Stimulated activated naive CD8-positive, alpha-beta T cell treated with anti-CD3 and anti-CD28 coated beads, Interleukin-15, Interleukin-2, amounts not matched to agents 100 ng/mL and 50 ng/mL, for 24 hours (primary cell): ENCODE measurements at regions not wholly inside any gene's neighbourhood (a gene's known extent, or its start where the extent isn't known, plus 50 kb on each side); places are given as distances from the start of the nearest gene placed in this dataset.

ENCODE experiments used
- H3K27ac Mint-ChIP-seq: one replicate; pipeline ENCODE4 v1.8.0; 2021; ENCODE audit warnings: mild to moderate bottlenecking, mixed read lengths
- H3K27me3 Mint-ChIP-seq: one replicate; pipeline ENCODE4 v1.8.0; 2021; ENCODE audit warnings: mixed read lengths
- H3K36me3 Mint-ChIP-seq: one replicate; pipeline ENCODE4 v1.8.0; 2021; ENCODE audit warnings: low read depth, mixed read lengths
- H3K4me1 Mint-ChIP-seq: one replicate; pipeline ENCODE4 v1.8.0; 2021; ENCODE audit warnings: low read depth, mixed read lengths
- H3K4me3 Mint-ChIP-seq: one replicate; pipeline ENCODE4 v1.8.0; 2021; ENCODE audit warnings: mild to moderate bottlenecking, mixed read lengths
- H3K9me3 Mint-ChIP-seq: one replicate; pipeline ENCODE4 v1.8.0; 2021; ENCODE audit warnings: mixed read lengths

DNA sequence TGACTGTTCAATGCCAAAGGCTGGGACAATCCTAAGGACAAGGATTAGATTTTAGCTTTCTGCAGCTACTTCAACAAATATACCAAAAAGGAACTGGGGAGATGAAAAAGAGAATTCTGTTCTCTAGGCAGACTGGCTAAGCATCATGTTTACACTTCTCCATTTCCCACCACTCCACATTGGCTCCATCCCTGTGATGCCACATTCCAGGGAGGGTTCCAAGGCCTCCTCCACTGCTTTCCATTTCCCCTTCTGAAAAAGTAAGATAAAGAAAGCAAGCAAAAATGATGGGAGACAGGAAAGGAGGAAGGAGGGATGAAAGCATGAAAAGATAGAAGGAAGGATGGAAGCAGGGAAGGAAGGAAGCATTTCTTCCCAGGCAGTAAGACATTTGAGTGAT lies 315.8 kb downstream of the BLID start:
- H3K27me3 Mint-ChIP-seq: no peaks in the 10 kb centered on the region

GRCh38 chr11:121797496-121797895 lies 318.5 kb downstream of the BLID start:
- peaks cover 7% of the 10 kb centered on the region for H3K9me3 Mint-ChIP-seq
- H3K4me1 Mint-ChIP-seq: no peaks in the 10 kb centered on the region
- H3K4me3 Mint-ChIP-seq: no peak overlapping the region
- H3K27me3 Mint-ChIP-seq: no peaks in the 10 kb centered on the region
- no peak overlapping the region for H3K27ac Mint-ChIP-seq
- no peaks in the 10 kb centered on the region for H3K36me3 Mint-ChIP-seq

More for the DNA sequence above, 315.8 kb downstream of the BLID start:
- H3K36me3 Mint-ChIP-seq: no peaks in the 10 kb centered on the region
- peaks cover 7% of the 10 kb centered on the region for H3K9me3 Mint-ChIP-seq
- no peaks in the 10 kb centered on the region for H3K4me1 Mint-ChIP-seq
- no peak overlapping the region for H3K4me3 Mint-ChIP-seq
- H3K27ac Mint-ChIP-seq: no peak overlapping the region

DNA sequence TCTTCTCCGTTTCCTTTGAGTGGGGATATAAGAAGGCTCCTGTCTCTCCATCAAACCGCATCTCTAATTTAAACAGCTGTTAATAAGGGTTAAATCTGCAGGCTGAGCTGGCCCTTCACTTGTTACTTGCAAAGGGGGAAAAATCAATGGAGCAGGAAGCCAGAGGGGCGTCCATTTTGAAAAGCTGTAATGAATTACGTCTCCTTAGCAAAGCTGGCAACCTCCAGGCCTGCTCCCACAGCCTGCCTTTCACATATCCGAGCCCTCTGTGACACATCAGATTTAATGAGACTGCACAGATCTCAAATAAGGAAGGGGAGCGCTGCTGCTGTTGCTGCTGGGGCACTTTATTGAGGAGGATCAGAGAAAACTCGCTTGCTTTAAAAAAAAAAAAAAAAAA lies 320.8 kb downstream of the BLID start:
- H3K27me3 Mint-ChIP-seq: peaks cover 6% of the 10 kb centered on the region
- H3K27ac Mint-ChIP-seq: no peak overlapping the region
- peaks cover 3% of the 10 kb centered on the region for H3K9me3 Mint-ChIP-seq
- H3K4me1 Mint-ChIP-seq: no peaks in the 10 kb centered on the region
- H3K4me3 Mint-ChIP-seq: no peak overlapping the region
- no peaks in the 10 kb centered on the region for H3K36me3 Mint-ChIP-seq

- Mint-ChIP-seq H3K36me3 (no peaks in the 10 kb centered on the region), H3K27ac (no peak overlapping the region), H3K27me3 (peaks cover 6% of the 10 kb centered on the region), H3K4me1 (no peaks in the 10 kb centered on the region), H3K4me3 (no peak overlapping the region), H3K9me3 (peaks cover 3% of the 10 kb centered on the region)
Observed at GRCh38 chr11:121794671-121795141, 321.3 kb downstream of the BLID start.

DNA sequence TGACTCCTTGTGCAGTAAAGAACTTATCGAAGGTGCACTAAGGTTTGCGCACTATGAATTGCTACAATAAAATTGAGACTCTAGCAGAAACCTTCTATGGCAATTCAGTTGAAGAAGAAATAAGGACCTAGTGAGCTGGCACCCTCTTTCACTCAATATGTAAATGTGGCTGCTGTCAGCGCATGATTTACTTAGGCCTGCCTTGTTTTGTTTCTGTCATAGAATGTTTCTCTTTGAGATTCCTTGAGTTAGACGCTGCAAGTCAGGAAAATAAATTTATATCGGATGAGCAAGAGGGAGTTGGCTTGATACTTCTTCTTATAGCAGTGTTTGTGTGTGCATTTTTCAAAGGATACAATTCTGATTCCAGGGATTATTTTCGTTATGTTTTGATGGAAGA lies 322.1 kb downstream of the BLID start:
- H3K27ac Mint-ChIP-seq: no peak overlapping the region
- H3K4me1 Mint-ChIP-seq: no peaks in the 10 kb centered on the region
- no peaks in the 10 kb centered on the region for H3K36me3 Mint-ChIP-seq
- peaks cover 8% of the 10 kb centered on the region for H3K27me3 Mint-ChIP-seq
- peaks cover 3% of the 10 kb centered on the region for H3K9me3 Mint-ChIP-seq
- no peak overlapping the region for H3K4me3 Mint-ChIP-seq

DNA sequence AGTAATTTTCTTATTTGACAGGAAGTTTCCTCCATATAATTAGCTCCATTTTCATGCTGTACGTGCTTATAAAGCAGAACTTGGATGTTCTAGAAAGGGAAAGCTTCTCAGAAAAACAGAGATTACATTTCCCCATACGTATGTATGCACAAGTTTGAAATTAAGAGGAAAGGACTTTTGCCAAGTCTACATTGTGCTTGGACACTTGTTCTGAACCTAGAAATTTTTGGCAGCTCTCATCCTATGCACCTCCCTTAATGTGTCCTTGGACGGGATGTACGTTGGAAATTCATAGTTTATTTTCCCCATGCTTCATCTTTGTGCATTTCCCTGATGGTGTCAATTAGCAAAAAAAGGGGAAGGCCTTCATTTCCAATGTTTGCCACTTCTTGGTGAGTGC lies 322.7 kb downstream of the BLID start:
- H3K4me3 Mint-ChIP-seq: no peak overlapping the region
- H3K36me3 Mint-ChIP-seq: no peaks in the 10 kb centered on the region
- H3K27me3 Mint-ChIP-seq: peaks cover 8% of the 10 kb centered on the region
- H3K27ac Mint-ChIP-seq: no peak overlapping the region
- no peaks in the 10 kb centered on the region for H3K4me1 Mint-ChIP-seq
- H3K9me3 Mint-ChIP-seq: peaks cover 3% of the 10 kb centered on the region

- Mint-ChIP-seq H3K36me3 (no peaks in the 10 kb centered on the region), H3K27ac (no peak overlapping the region), H3K27me3 (peaks cover 8% of the 10 kb centered on the region), H3K4me1 (no peaks in the 10 kb centered on the region), H3K4me3 (no peak overlapping the region), H3K9me3 (peaks cover 6% of the 10 kb centered on the region)
Observed at GRCh38 chr11:121792185-121792584, 323.8 kb downstream of the BLID start.

DNA sequence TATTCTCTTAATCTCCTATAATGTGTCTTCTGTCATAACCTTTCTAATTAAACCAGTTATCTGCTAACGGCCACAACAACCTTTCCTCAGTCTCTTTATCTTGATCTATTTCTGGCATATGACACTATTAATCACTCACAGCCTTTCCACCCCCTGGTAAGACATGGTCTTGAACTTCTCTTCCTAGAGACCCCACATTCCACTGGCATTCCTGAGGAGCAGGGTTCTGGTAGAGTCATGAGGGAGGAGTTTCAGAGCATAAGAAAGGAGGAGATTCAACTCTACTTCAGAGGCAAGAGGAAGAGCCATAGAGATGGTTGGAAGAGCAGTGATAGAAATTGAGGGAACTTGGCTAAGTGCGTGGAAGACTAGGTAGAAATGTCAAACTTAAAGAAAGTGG lies 325.6 kb downstream of the BLID start:
- Mint-ChIP-seq H3K27ac (no peak overlapping the region), H3K9me3 (peaks cover 13% of the 10 kb centered on the region)

GRCh38 chr11:121780971-121781370 lies 328.2 kb upstream of the SORL1-AS1 start:
- H3K27me3 Mint-ChIP-seq: no peaks in the 10 kb centered on the region
- H3K4me3 Mint-ChIP-seq: no peak overlapping the region
- peaks cover under 1% of the 10 kb centered on the region for H3K9me3 Mint-ChIP-seq
- H3K4me1 Mint-ChIP-seq: no peaks in the 10 kb centered on the region
- H3K27ac Mint-ChIP-seq: no peak overlapping the region
- no peaks in the 10 kb centered on the region for H3K36me3 Mint-ChIP-seq

More for the DNA sequence above, 325.6 kb downstream of the BLID start:
- H3K4me1 Mint-ChIP-seq: no peaks in the 10 kb centered on the region
- H3K36me3 Mint-ChIP-seq: no peaks in the 10 kb centered on the region
- peaks cover 8% of the 10 kb centered on the region for H3K27me3 Mint-ChIP-seq
- no peak overlapping the region for H3K4me3 Mint-ChIP-seq

- Mint-ChIP-seq H3K27me3 (no peaks in the 10 kb centered on the region), H3K36me3 (no peaks in the 10 kb centered on the region), H3K27ac (no peak overlapping the region), H3K9me3 (no peaks in the 10 kb centered on the region), H3K4me3 (no peak overlapping the region), H3K4me1 (no peaks in the 10 kb centered on the region)
Observed at GRCh38 chr11:121777056-121777455, 324.3 kb upstream of the SORL1-AS1 start.

DNA sequence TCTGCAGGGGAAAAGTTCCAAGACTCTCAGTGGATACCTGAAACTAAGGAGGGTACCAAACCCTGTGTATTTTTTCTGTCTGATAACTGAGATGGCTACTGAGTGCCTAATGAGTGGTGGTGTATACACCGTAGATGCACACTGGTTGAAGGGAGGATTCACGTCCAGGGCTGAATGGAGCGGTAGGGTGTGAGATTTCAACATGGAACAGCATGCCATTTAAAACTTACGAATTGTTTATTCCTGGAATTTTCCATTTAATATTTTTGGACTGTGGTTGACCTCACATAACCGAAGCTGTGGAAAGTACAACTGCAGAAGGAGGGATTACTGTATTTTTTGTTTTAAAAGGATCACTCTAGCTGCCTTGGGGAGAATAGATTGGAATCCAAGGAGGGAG lies 322.5 kb upstream of the SORL1-AS1 start:
- no peaks in the 10 kb centered on the region for H3K4me1 Mint-ChIP-seq
- H3K9me3 Mint-ChIP-seq: no peaks in the 10 kb centered on the region
- no peaks in the 10 kb centered on the region for H3K36me3 Mint-ChIP-seq
- no peak overlapping the region for H3K4me3 Mint-ChIP-seq
- H3K27ac Mint-ChIP-seq: no peak overlapping the region
- peaks cover 7% of the 10 kb centered on the region for H3K27me3 Mint-ChIP-seq

GRCh38 chr11:121773076-121773475 lies 320.3 kb upstream of the SORL1-AS1 start:
- Mint-ChIP-seq H3K27me3 (peaks cover 7% of the 10 kb centered on the region), H3K4me1 (no peaks in the 10 kb centered on the region), H3K27ac (no peak overlapping the region), H3K9me3 (no peaks in the 10 kb centered on the region), H3K4me3 (no peak overlapping the region), H3K36me3 (no peaks in the 10 kb centered on the region)

- Mint-ChIP-seq H3K9me3 (no peaks in the 10 kb centered on the region), H3K27ac (no peak overlapping the region), H3K27me3 (peaks cover 7% of the 10 kb centered on the region), H3K36me3 (no peaks in the 10 kb centered on the region), H3K4me3 (no peak overlapping the region), H3K4me1 (peaks cover 7% of the 10 kb centered on the region)
Observed at GRCh38 chr11:121770939-121771595, 318.3 kb upstream of the SORL1-AS1 start.

- Mint-ChIP-seq H3K36me3 (no peaks in the 10 kb centered on the region), H3K27me3 (peaks cover 7% of the 10 kb centered on the region), H3K9me3 (no peaks in the 10 kb centered on the region), H3K4me1 (peaks cover 7% of the 10 kb centered on the region), H3K27ac (peak overlapping the region; percentile 32), H3K4me3 (no peak overlapping the region)
Observed at GRCh38 chr11:121769191-121769590, 316.4 kb upstream of the SORL1-AS1 start.

DNA sequence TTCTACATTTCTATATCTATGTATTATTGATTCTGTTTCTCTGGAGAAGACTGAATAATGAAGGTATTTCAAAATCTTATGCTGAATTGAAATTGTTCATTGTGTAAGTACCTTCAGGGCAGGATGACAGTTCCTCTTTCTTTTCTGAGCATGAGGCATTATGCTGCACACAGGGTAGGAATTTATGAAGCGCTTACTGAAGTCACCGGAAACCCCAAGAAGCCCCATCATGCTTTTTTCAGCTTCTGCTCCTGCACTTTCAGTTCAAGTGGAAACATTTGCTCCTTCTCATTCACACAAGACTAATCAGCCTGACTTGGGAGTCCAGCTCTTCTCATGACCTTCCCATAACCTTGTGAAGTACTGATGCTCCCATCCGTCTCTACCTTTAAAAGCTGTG lies 314.7 kb upstream of the SORL1-AS1 start:
- peak overlapping the region; percentile 75 for H3K27ac Mint-ChIP-seq
- H3K36me3 Mint-ChIP-seq: no peaks in the 10 kb centered on the region
- peaks cover 7% of the 10 kb centered on the region for H3K4me1 Mint-ChIP-seq
- peaks cover 7% of the 10 kb centered on the region for H3K27me3 Mint-ChIP-seq
- no peak overlapping the region for H3K4me3 Mint-ChIP-seq
- no peaks in the 10 kb centered on the region for H3K9me3 Mint-ChIP-seq

GRCh38 chr11:121766991-121767390 lies 314.2 kb upstream of the SORL1-AS1 start:
- H3K27me3 Mint-ChIP-seq: peaks cover 7% of the 10 kb centered on the region

More at GRCh38 chr11:121766991-121767390, 314.2 kb upstream of the SORL1-AS1 start:
- no peak overlapping the region for H3K27ac Mint-ChIP-seq
- H3K36me3 Mint-ChIP-seq: no peaks in the 10 kb centered on the region
- H3K9me3 Mint-ChIP-seq: no peaks in the 10 kb centered on the region
- H3K4me3 Mint-ChIP-seq: no peak overlapping the region
- H3K4me1 Mint-ChIP-seq: peaks cover 7% of the 10 kb centered on the region
